SK-N-SH (cell line): ENCODE measurements at regions not wholly inside any gene's neighbourhood (a gene's known extent, or its start where the extent isn't known, plus 50 kb on each side); places are given as distances from the start of the nearest gene placed in this dataset.

Source experiments
- CTCF ChIP-seq: fragments of 200-600 bp; sonication (generic); IDR thresholded peaks from 2 replicates; pipeline ENCODE4 v1.6.1; 2017; ENCODE audit warnings: antibody characterized with exemption, mild to moderate bottlenecking, moderate library complexity
- GATA2 ChIP-seq: sonication (generic); formaldehyde crosslinking; IDR thresholded peaks from 2 replicates; pipeline ENCODE4 v1.5.0; 2020; ENCODE audit warnings: mild to moderate bottlenecking, missing genetic modification reagents

- TF ChIP-seq GATA2 (CRISPR knock-in tag) (no peak), CTCF (no peak)
Measured at GRCh38 chr3:20302766-20303165, 116.8 kb upstream of the SGO1 start.
